Vagina (tissue), 2 donors: ENCODE measurements at regions not wholly inside any gene's neighbourhood (a gene's known extent, or its start where the extent isn't known, plus 50 kb on each side); places are given as distances from the start of the nearest gene placed in this dataset.

Source experiments
- DNase-seq, 2 donors: peaks; one replicate each; pipeline ENCODE4 v3.0.0-alpha.2; 2017; ENCODE audit errors: extremely low spot score in 2 of 2
- H3K27ac ChIP-seq: fragments of 200-600 bp; sonication (generic); one replicate; pipeline ENCODE4 v1.5.1; 2019
- H3K27me3 ChIP-seq: fragments of 200-600 bp; sonication (generic); one replicate; pipeline ENCODE4 v1.5.1; 2019
- H3K36me3 ChIP-seq, 2 donors: fragments of 200-600 bp; sonication (generic); one replicate each; pipeline ENCODE4 v1.5.1; 2017 to 2019
- H3K4me1 ChIP-seq: fragments of 200-600 bp; sonication (generic); one replicate; pipeline ENCODE4 v1.5.1; 2019
- H3K4me3 ChIP-seq, 2 donors: fragments of 200-600 bp; sonication (generic); 1 replicate in 1 of 2; 2 replicates in 1 of 2; pipeline ENCODE4 v1.5.1; 2016 to 2019
- H3K9me3 ChIP-seq: fragments of 200-600 bp; sonication (generic); one replicate; pipeline ENCODE4 v1.5.1; 2019
- CTCF ChIP-seq, 3 experiments: fragments of 450-650 bp in 2 of 3; fragments of 200-600 bp in 1 of 3; sonication (generic) in 1 of 3; IDR thresholded peaks; one replicate each; pipeline ENCODE4 v1.5.1; 2017 to 2019; ENCODE audit warnings: antibody characterized with exemption in 3 of 3, mild to moderate bottlenecking in 2 of 3, moderate library complexity in 2 of 3
- POLR2A ChIP-seq, 2 donors: fragments of 450-650 bp; IDR thresholded peaks; one replicate each; pipeline ENCODE4 v1.6.1; 2017; ENCODE audit warnings: antibody characterized with exemption in 2 of 2, mild to moderate bottlenecking in 2 of 2, moderate library complexity in 2 of 2
- POLR2AphosphoS5 ChIP-seq, 2 donors: sonication (generic); formaldehyde crosslinking; IDR thresholded peaks; one replicate each; pipeline ENCODE4 v1.9.0; 2017; ENCODE audit warnings: antibody characterized with exemption in 2 of 2, mild to moderate bottlenecking in 2 of 2, low read depth in 1 of 2; ENCODE audit not compliant: insufficient read depth in 1 of 2
- intact Hi-C: fragments of 100-400 bp; cut with DNase I; formaldehyde crosslinking; loops from one replicate; pipeline ENCODE4 v1.15.1; 2023

- DNase-seq: no peak
- intact Hi-C loops: no loop called here
- no peaks in the 10 kb centered on the region for H3K27me3 ChIP-seq
- H3K36me3 ChIP-seq: no peaks in the 10 kb centered on the region
- no peak overlapping the region for H3K27ac ChIP-seq
- no peak for TF ChIP-seq POLR2AphosphoS5 (IDR thresholded peaks at IDR 0.05; ENCODE audit: insufficient read depth in 1 of 2, low read depth in 1 of 2)
- no peak for TF ChIP-seq CTCF (IDR thresholded peaks at IDR 0.05)
- TF ChIP-seq POLR2A (IDR thresholded peaks at IDR 0.05): no peak
- no peak overlapping the region for H3K4me3 ChIP-seq
- no peaks in the 10 kb centered on the region for H3K9me3 ChIP-seq
- H3K4me1 ChIP-seq: peaks cover 8% of the 10 kb centered on the region
Measured at GRCh38 chr5:17067657-17068392, 131.7 kb upstream of the MYO10 start.

- Histone ChIP-seq H3K4me3 (no peak overlapping the region), H3K27me3 (no peaks in the 10 kb centered on the region), H3K27ac (no peak overlapping the region), H3K36me3 (no peaks in the 10 kb centered on the region), H3K4me1 (peaks cover 8% of the 10 kb centered on the region), H3K9me3 (no peaks in the 10 kb centered on the region)
- TF ChIP-seq POLR2A (IDR thresholded peaks at IDR 0.05) (no peak), POLR2AphosphoS5 (IDR thresholded peaks at IDR 0.05; ENCODE audit: insufficient read depth in 1 of 2, low read depth in 1 of 2) (no peak), CTCF (IDR thresholded peaks at IDR 0.05) (no peak)
- no peak for DNase-seq
- intact Hi-C loops: no loop called here
Measured at GRCh38 chr5:17069995-17070511, 134.0 kb upstream of the MYO10 start.

- Histone ChIP-seq H3K4me3 (no peak overlapping the region), H3K4me1 (peaks cover 8% of the 10 kb centered on the region), H3K36me3 (no peaks in the 10 kb centered on the region), H3K9me3 (no peaks in the 10 kb centered on the region), H3K27me3 (no peaks in the 10 kb centered on the region), H3K27ac (no peak overlapping the region)
- intact Hi-C loops: no loop called here
- no peak for DNase-seq
- no peak for TF ChIP-seq CTCF (IDR thresholded peaks at IDR 0.05)
- TF ChIP-seq POLR2A (IDR thresholded peaks at IDR 0.05): no peak
- no peak for TF ChIP-seq POLR2AphosphoS5 (IDR thresholded peaks at IDR 0.05; ENCODE audit: insufficient read depth in 1 of 2, low read depth in 1 of 2)
Measured at GRCh38 chr5:17070647-17071046, 134.6 kb upstream of the MYO10 start.

- no peak for DNase-seq
- Histone ChIP-seq H3K36me3 (no peaks in the 10 kb centered on the region), H3K4me3 (no peak overlapping the region), H3K27me3 (no peaks in the 10 kb centered on the region), H3K27ac (no peak overlapping the region), H3K9me3 (no peaks in the 10 kb centered on the region), H3K4me1 (peaks cover 24% of the 10 kb centered on the region)
- intact Hi-C loops: no loop called here
- TF ChIP-seq CTCF (IDR thresholded peaks at IDR 0.05) (no peak), POLR2AphosphoS5 (IDR thresholded peaks at IDR 0.05; ENCODE audit: insufficient read depth in 1 of 2, low read depth in 1 of 2) (no peak), POLR2A (IDR thresholded peaks at IDR 0.05) (no peak)
Measured at GRCh38 chr5:17075236-17075635, 139.1 kb upstream of the MYO10 start.

GRCh38 chr5:17076272-17076671 lies 140.2 kb upstream of the MYO10 start:
- Histone ChIP-seq H3K4me1 (peaks cover 28% of the 10 kb centered on the region), H3K9me3 (no peaks in the 10 kb centered on the region), H3K27ac (no peak overlapping the region), H3K27me3 (no peaks in the 10 kb centered on the region), H3K4me3 (no peak overlapping the region), H3K36me3 (no peaks in the 10 kb centered on the region)
- DNase-seq: no peak
- no peak for TF ChIP-seq CTCF (IDR thresholded peaks at IDR 0.05)
- TF ChIP-seq POLR2A (IDR thresholded peaks at IDR 0.05): no peak
- no peak for TF ChIP-seq POLR2AphosphoS5 (IDR thresholded peaks at IDR 0.05; ENCODE audit: insufficient read depth in 1 of 2, low read depth in 1 of 2)
- intact Hi-C loops: no loop called here
